ENCODE measurements at regions not wholly inside any gene's neighbourhood (a gene's known extent, or its start where the extent isn't known, plus 50 kb on each side); places are given as distances from the start of the nearest gene placed in this dataset.
"Not testable (repeated sequence)": the region's sequence is repeated elsewhere in the genome, so short reads cannot be mapped to it uniquely, and the experiment has no call there.

DNA sequence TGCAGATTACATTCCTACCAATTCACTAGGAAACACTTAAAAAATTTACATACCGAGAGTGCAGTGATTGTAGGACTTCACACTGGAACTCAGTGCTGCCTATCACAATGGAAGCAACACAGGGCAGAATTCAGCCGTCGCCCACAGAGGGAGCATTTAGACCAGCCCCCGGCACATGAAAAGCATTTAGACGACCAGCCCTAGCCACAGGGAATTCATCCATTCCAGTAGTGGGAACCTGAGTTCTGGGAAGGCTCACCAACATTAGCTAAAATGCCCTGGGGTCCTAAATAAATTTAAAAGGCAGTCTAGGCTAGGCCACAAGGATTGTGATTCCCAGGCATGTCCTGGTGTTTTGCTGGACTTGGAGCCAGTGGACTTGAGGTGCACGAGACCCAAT is 155.2 kb downstream of the LIG4 start:
- TF ChIP-seq, protein P1, sequence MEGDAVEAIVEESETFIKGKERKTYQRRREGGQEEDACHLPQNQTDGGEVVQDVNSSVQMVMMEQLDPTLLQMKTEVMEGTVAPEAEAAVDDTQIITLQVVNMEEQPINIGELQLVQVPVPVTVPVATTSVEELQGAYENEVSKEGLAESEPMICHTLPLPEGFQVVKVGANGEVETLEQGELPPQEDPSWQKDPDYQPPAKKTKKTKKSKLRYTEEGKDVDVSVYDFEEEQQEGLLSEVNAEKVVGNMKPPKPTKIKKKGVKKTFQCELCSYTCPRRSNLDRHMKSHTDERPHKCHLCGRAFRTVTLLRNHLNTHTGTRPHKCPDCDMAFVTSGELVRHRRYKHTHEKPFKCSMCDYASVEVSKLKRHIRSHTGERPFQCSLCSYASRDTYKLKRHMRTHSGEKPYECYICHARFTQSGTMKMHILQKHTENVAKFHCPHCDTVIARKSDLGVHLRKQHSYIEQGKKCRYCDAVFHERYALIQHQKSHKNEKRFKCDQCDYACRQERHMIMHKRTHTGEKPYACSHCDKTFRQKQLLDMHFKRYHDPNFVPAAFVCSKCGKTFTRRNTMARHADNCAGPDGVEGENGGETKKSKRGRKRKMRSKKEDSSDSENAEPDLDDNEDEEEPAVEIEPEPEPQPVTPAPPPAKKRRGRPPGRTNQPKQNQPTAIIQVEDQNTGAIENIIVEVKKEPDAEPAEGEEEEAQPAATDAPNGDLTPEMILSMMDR (IDR thresholded peaks at IDR 0.05; ENCODE audit: unreplicated experiment in 3 of 3): no peak
- no peaks in the 10 kb centered on the region for H3K36me3 Mint-ChIP-seq (ENCODE audit: low read depth)
- H3K27ac Mint-ChIP-seq: no peak overlapping the region
- no peaks in the 10 kb centered on the region for H3K27me3 Mint-ChIP-seq (ENCODE audit: low read depth)
- no peak overlapping the region for H3K4me3 Mint-ChIP-seq
- H3K9me3 Mint-ChIP-seq: peaks cover 24% of the 10 kb centered on the region
- peaks cover 5% of the 10 kb centered on the region for H3K4me1 Mint-ChIP-seq

DNA sequence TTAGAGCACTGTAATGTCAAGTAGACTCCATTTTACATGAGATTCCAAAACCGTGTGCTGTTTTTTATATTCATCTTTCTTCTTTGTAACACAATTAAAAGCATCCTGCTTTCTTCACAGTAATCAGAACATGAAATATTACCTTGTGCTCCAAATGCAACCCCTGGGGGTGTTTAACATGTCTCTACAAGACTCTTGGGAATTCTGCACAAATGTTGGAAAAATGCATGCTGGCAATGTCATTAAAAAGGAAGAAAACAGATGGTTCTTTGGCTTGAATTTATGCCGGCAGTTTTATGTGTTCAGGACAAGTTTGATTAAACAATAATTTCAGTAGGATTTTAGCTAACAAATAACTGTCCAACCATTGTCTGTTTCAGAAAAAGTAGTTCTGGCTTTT is 159.1 kb downstream of the LIG4 start:
- Mint-ChIP-seq H3K27ac (no peak overlapping the region), H3K36me3 (ENCODE audit: low read depth) (no peaks in the 10 kb centered on the region), H3K9me3 (peaks cover 2% of the 10 kb centered on the region), H3K27me3 (ENCODE audit: low read depth) (peaks cover 6% of the 10 kb centered on the region), H3K4me3 (no peak overlapping the region), H3K4me1 (peaks cover 5% of the 10 kb centered on the region)
- TF ChIP-seq, protein P1 (IDR thresholded peaks at IDR 0.05; ENCODE audit: unreplicated experiment in 3 of 3): no peak

DNA sequence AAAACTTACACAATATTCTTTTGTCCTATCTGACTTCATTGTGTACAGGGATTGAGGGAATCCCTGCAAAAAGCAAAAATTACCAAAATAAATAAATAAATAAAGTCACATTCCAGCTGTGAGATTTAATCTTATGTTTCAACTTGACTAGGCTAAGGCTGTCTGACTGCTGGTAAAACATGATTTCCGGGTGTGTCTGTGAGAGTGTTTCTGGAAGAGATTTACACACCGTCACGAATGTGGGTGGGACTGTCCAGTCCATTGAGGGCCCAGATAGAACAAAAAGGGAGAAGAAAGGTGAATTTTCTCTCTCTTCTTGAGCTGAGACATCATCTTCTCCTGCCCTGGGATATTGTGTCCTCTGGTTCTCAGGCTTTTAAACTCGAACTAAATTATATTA is 166.1 kb downstream of the LIG4 start:
- no peak overlapping the region for H3K4me3 Mint-ChIP-seq
- peaks cover 5% of the 10 kb centered on the region for H3K4me1 Mint-ChIP-seq
- H3K9me3 Mint-ChIP-seq: no peaks in the 10 kb centered on the region
- no peak overlapping the region for H3K27ac Mint-ChIP-seq
- H3K27me3 Mint-ChIP-seq (ENCODE audit: low read depth): peaks cover 10% of the 10 kb centered on the region
- no peaks in the 10 kb centered on the region for H3K36me3 Mint-ChIP-seq (ENCODE audit: low read depth)
- TF ChIP-seq, protein P1 (IDR thresholded peaks at IDR 0.05; ENCODE audit: unreplicated experiment in 3 of 3): no peak

DNA sequence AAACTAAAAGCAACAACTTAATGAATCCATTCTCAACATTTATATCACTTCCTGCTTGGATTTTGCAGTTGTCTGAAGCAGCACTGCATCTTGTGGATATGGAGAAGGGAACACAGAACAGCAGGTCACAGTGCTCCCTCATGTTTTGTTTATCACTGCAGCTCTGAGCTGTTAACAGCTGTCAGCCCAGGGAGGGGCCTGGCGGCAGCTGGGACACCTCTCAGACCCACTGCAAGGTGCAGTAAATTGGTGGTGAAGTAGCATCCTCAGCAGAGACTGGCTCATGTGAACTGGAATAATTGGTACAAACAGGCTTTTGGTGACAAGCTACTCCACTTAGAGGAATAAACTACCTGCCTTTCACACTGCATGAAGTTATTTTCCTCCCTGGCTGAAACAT is 170.4 kb downstream of the LIG4 start:
- H3K4me3 Mint-ChIP-seq: no peak overlapping the region
- H3K4me1 Mint-ChIP-seq: peaks cover 5% of the 10 kb centered on the region
- peaks cover 8% of the 10 kb centered on the region for H3K27me3 Mint-ChIP-seq (ENCODE audit: low read depth)
- H3K27ac Mint-ChIP-seq: no peak overlapping the region
- TF ChIP-seq, protein P1 (IDR thresholded peaks at IDR 0.05; ENCODE audit: unreplicated experiment in 3 of 3): no peak
- no peaks in the 10 kb centered on the region for H3K36me3 Mint-ChIP-seq (ENCODE audit: low read depth)
- H3K9me3 Mint-ChIP-seq: no peaks in the 10 kb centered on the region

DNA sequence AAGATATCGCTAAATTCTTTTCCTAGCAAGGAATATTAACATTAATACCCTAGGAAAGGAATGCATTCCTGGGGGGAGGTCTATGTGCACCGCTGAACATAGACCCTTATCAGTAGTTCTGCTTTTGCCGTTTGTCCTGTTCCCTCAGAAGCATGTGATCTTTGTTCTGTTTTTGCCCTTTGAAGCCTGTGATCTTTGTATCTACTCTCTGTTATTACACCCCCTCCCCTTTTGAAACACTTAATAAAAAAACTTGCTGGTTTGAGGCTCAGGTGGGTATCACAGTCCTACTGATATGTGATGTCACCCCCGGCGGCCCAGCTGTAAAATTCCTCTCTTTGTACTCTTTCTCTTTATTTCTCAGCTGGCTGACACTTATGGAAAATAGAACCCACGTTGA is 172.5 kb downstream of the LIG4 start:
- not testable (repeated sequence) for H3K4me1 Mint-ChIP-seq; H3K9me3 Mint-ChIP-seq; H3K27ac Mint-ChIP-seq; H3K4me3 Mint-ChIP-seq; H3K27me3 Mint-ChIP-seq (ENCODE audit: low read depth); H3K36me3 Mint-ChIP-seq (ENCODE audit: low read depth)

DNA sequence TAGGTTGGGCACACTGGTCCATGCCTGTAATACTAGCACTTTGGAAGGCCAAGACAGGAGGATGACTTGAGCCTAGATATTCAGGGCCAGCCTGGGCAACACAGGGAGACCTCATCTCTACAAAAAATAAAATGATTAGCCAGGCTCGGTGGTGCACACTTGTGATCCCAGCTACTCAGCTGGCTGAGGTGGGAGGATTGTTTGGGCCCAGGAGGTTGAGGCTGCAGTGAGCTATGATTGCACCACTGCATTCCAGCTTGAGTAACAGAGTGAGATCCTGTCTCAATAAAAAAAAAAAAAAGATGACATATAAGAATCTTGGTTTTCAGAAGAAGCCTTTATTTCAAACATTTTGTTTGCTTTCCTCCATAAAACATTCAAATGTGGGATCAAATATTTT is 178.0 kb downstream of the LIG4 start:
- H3K36me3 Mint-ChIP-seq (ENCODE audit: low read depth): no peaks in the 10 kb centered on the region
- H3K27ac Mint-ChIP-seq: peak overlapping the region; percentile 28 to 66 (median 47)
- H3K4me1 Mint-ChIP-seq: peaks cover 7% of the 10 kb centered on the region
- no peaks in the 10 kb centered on the region for H3K9me3 Mint-ChIP-seq
- no peak overlapping the region for H3K4me3 Mint-ChIP-seq
- H3K27me3 Mint-ChIP-seq (ENCODE audit: low read depth): peaks cover 8% of the 10 kb centered on the region
- TF ChIP-seq, protein P1 (IDR thresholded peaks at IDR 0.05; ENCODE audit: unreplicated experiment in 3 of 3): no peak
